ENCODE measurements at regions not wholly inside any gene's neighbourhood (a gene's known extent, or its start where the extent isn't known, plus 50 kb on each side); places are given as distances from the start of the nearest gene placed in this dataset.
"Not testable (repeated sequence)": the region's sequence is repeated elsewhere in the genome, so short reads cannot be mapped to it uniquely, and the experiment has no call there.

- not testable (repeated sequence) for DNase-seq
These were observed 339.6 kb downstream of the ADGRD1 start for GRCh38 chr12:131293071-131294015.

DNA sequence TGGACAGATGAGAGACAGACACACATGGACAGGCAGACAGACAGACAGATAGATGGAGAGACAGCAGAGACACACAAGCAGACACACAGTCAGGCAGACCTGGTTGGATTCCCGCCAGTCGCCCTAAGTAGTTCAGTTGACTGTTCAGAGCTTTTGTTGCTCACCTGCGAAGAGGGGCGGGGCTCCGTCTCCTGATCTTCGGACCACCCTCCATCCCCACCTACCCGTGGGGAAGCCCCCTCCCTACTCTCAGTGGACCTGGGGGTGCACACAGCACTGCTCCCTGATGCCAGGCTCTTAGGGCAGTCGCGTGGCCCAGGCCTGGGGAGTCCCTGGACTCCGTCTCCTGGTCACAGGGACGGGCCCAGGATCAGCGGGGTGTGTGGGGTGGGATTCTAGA is 341.0 kb downstream of the ADGRD1 start:
- not testable (repeated sequence) for DNase-seq

GRCh38 chr12:131295117-131295516 is 341.4 kb downstream of the ADGRD1 start:
- DNase-seq, result not testable (repeated sequence)

DNA sequence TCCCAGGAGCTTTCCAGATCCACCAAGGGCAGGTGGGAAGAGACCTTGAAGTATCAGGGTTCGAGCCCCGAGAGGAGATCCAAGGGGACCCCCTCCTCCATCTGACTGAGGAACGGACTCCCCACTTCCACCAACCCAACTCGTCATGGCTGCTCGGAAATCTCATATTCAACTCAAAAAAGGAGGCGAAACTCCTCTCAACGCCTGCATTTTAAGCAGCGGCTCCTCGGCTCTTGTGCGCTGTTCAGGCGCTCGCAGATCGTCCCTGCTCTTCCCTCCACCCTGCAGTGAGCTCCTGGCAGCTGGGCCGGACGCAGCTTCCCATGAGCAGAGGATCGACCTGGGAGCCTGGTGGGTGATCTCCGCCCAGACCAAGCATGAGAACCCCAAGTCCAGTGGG is 341.9 kb downstream of the ADGRD1 start:
- DNase-seq, result not testable (repeated sequence)

GRCh38 chr12:131296136-131296535 is 342.4 kb downstream of the ADGRD1 start:
- DNase-seq, result not testable (repeated sequence)

DNA sequence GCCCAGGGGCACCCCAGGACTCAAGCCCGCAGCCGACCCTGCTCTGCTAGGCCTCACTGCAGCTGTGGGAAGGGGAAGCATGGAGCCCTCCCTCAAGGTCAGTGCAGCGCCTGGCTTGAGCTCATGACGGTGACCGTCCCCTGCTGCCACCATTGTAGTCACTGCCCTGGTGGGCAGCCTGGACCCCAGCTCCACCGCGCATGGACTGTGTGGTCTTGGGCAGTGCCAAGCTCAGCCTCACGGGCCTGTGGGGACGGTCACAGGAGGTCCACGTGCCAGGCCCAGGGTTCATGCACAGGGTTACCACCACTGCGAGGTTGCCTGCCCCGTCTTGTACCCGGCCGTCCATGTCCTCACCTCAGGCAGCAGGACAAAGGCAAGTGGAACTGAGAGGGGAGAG is 342.9 kb downstream of the ADGRD1 start:
- DNase-seq, result not testable (repeated sequence)

GRCh38 chr12:131298526-131299369 is 345.0 kb downstream of the ADGRD1 start:
- DNase-seq, result not testable (repeated sequence)

GRCh38 chr12:131299370-131299701 is 345.6 kb downstream of the ADGRD1 start:
- DNase-seq, result not testable (repeated sequence)

- DNase-seq, result not testable (repeated sequence)
These were observed 349.9 kb downstream of the ADGRD1 start for GRCh38 chr12:131303576-131303975.

- DNase-seq, result not testable (repeated sequence)
These were observed 350.9 kb downstream of the ADGRD1 start for GRCh38 chr12:131304642-131305041.

DNA sequence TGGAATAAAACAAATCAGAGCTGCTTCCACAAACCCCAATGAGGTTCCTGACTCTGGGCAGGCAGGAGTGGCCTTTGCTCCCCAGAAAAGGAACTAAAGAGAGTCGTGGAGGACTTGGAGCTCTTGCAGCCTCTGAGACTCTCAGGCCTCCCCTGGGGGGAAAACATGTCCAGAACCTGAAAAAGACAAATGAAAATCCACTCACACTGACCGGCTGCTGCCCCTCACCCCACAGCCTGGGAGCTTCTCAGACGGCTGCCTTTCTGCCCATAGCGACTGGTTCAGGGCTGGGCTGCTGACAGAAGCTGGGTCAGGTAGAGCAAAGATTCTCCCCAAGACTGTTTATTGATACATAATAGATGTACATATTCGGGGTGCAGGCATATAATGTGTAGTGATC is 356.0 kb downstream of the ADGRD1 start:
- no peak for DNase-seq

DNA sequence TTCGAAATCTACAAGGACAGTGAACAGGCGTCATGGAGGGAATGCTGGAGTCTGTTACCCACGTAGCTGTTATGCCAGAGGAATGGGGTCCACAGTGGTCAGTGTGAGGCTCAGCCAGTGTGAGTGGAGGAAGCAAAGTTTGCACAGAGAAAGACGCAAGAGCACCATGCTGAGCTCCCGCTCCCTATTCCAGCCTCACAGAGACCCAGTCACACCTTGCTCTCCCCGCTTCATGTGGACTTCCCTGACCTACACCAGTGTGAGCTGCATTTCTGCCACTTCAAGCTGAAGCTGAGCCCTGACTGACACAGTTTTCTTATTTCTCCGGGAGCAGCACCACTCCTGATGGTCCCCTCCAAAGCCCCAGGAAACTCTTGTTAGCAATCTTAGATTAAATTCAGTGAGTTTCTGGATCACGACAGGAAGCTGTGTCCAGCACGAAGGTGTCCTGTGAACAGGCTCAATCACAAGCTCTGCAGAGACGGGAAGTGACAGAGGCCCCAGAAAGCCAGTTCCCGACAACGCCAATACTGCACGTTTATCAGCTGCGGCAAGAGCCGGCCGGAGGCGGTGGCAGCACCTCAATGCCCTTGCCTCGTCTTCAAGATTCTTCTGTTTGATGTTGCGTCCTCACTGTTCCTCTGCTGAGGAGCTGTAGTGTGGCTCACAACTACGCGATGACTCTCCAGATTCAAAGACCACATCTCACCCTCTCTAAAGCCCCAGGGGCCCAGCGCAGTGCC is 356.7 kb downstream of the ADGRD1 start:
- not testable (repeated sequence) for DNase-seq

GRCh38 chr12:131311279-131311722 is 357.6 kb downstream of the ADGRD1 start:
- DNase-seq, result not testable (repeated sequence)

- DNase-seq, result no peak
These were observed 358.1 kb downstream of the ADGRD1 start for GRCh38 chr12:131311764-131312163.

- not testable (repeated sequence) for DNase-seq
These were observed 358.7 kb downstream of the ADGRD1 start for GRCh38 chr12:131312382-131312781.

- DNase-seq, result no peak
These were observed 359.3 kb downstream of the ADGRD1 start for GRCh38 chr12:131312793-131313545.

- DNase-seq, result no peak
These were observed 359.9 kb downstream of the ADGRD1 start for GRCh38 chr12:131313635-131314034.

- DNase-seq, result no peak
These were observed 360.9 kb downstream of the ADGRD1 start for GRCh38 chr12:131314524-131315090.

GRCh38 chr12:131315601-131316000 is 361.9 kb downstream of the ADGRD1 start:
- no peak for DNase-seq

- DNase-seq, result no peak
These were observed 362.7 kb downstream of the ADGRD1 start for GRCh38 chr12:131316388-131316787.

DNA sequence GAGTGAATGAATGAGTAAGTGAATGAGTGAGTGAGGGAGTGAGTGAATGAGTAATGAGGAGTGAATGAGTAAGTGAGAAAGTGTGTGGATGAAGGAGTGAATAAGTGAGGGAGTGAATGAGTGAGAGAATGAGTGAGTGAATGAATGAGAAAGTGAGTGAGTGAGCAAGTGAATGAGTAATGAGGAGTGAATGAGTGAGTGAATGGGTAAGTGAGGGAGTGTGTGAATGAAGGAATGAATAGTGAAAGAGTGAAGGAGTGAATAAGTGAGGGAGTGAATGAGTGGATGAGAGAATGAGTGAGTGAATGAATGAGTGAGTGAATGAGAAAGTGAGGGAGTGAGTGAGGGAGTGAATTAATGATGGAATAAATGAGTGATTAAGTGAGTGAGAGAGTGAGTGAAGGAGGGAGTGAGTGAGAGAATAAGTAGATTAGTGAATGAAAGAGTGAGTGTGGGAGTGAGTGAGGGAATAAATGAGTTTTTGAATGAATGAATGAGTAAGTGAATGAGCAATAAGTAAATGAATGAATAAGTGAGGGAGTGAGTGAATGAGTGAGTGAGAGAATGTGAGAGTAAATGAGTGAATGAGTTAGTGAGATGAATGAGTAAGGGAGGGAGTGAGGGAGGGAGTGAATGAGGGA is 364.5 kb downstream of the ADGRD1 start:
- DNase-seq, result no peak

All from CD4-positive, alpha-beta T cell treated with Interleukin-21 for 1 hour (primary cell).